Psoas muscle (tissue), 7 donors: ENCODE measurements at regions not wholly inside any gene's neighbourhood (a gene's known extent, or its start where the extent isn't known, plus 50 kb on each side); places are given as distances from the start of the nearest gene placed in this dataset.

Experiments used
- ATAC-seq, 4 donors: fragments of 200-7000 bp; cut with Tn5 transposase; one replicate each; pipeline ENCODE4 v1.9.1; 2020; ENCODE audit warnings: moderate library complexity in 3 of 4, mild to moderate bottlenecking in 2 of 4
- DNase-seq, 2 donors: peaks; one replicate each; pipeline ENCODE4 v3.0.0-alpha.2; 2020
- H3K27ac ChIP-seq: fragments of 200-600 bp; one replicate; pipeline ENCODE4 v1.8.0; 2022
- H3K27me3 ChIP-seq, 3 donors: fragments of 200-600 bp in 1 of 3; one replicate each; pipeline versions ENCODE4 v1.6.1 to v1.8.0; 2013 to 2022; ENCODE audit warnings: low read length in 2 of 3, mild to moderate bottlenecking in 2 of 3, moderate library complexity in 1 of 3; ENCODE audit not compliant: insufficient read depth in 3 of 3
- H3K36me3 ChIP-seq, 2 donors: fragments of 200-600 bp in 1 of 2; one replicate each; pipeline versions ENCODE4 v1.6.1 to v1.8.0; 2013 to 2022; ENCODE audit warnings: low read depth in 1 of 2, mild to moderate bottlenecking in 1 of 2, moderate library complexity in 1 of 2; ENCODE audit not compliant: insufficient read depth in 1 of 2
- H3K4me1 ChIP-seq: fragments of 200-600 bp; one replicate; pipeline ENCODE4 v1.8.0; 2022
- H3K4me3 ChIP-seq: fragments of 200-600 bp; one replicate; pipeline ENCODE4 v1.8.0; 2022; ENCODE audit warnings: mild to moderate bottlenecking
- H3K9me3 ChIP-seq: fragments of 200-600 bp; one replicate; pipeline ENCODE4 v1.8.0; 2022
- CTCF ChIP-seq: fragments of 200-600 bp; IDR thresholded peaks from one replicate; pipeline ENCODE4 v1.8.0; 2022; ENCODE audit warnings: antibody characterized with exemption
- WGBS, 3 donors: extraction: QIAGEN DNeasy Blood & Tissue Kit; methylation state at CpG; one replicate each; pipeline versions ENCODE4 v1.1.6 to v1.1.7; 2013; 5-methylcytosine and 5-hydroxymethylcytosine counted together
- intact Hi-C, 2 donors: fragments of 100-400 bp; cut with DNase I; formaldehyde crosslinking; loops; one replicate each; pipeline versions ENCODE4 v1.11.0 to v1.14.2; 2022
- donor health status: healthy with polysubstance abuse.
- donor health status: DM: no; HTN: no; CAD: no; lungs with moderate emphysema.
- donor health status: Bipolar disorder and iron deficiency.
- donor health status: healthy.
- donor health status: DM: yes; HTN: yes; CAD: no.
- donor health status: DM: no; HTN: no; CAD: no.
- donor health status: DM: yes; HTN: yes; CAD: no.

DNA sequence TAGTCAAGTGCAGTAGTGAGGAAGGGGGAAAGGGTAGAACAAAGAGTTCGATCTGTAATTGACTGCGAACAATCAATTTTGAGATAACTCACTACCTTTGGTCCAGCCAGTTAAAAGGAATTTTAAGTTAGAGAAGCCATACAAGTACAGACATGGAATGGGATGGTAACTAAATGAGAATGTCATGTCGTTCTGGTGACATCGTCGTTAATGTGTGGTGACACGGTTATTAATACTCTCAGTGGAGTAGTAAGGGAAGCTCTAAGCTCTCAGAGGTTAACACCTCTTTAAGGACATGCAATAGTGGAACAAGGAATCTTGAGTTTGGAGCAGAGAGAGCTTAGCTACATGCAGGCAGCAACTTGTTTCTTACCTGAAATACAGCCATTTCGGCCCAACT, 154.9 kb upstream of the KLF12 start:
- intact Hi-C loops = loop anchor here (5.0 to 10.0 kb wide), 5 partner anchors 94 to 524 kb away; no protein-coding TSS in a partner anchor
- no peaks in the 10 kb centered on the region for H3K27me3 ChIP-seq
- no peak for TF ChIP-seq CTCF
- peak overlapping the region; percentile 47 for H3K27ac ChIP-seq
- no peak overlapping the region for H3K4me3 ChIP-seq
- H3K9me3 ChIP-seq = no peaks in the 10 kb centered on the region
- WGBS, 3 donors = 40 to 56% (median 45%) methylated on average over 7 of the region's 7 CpGs
- peaks cover 13% of the 10 kb centered on the region for H3K4me1 ChIP-seq
- H3K36me3 ChIP-seq = no peaks in the 10 kb centered on the region
- peak in 3 of 4 donors; percentile 19 to 65 (median 46) for ATAC-seq
- DNase-seq = no peak

DNA sequence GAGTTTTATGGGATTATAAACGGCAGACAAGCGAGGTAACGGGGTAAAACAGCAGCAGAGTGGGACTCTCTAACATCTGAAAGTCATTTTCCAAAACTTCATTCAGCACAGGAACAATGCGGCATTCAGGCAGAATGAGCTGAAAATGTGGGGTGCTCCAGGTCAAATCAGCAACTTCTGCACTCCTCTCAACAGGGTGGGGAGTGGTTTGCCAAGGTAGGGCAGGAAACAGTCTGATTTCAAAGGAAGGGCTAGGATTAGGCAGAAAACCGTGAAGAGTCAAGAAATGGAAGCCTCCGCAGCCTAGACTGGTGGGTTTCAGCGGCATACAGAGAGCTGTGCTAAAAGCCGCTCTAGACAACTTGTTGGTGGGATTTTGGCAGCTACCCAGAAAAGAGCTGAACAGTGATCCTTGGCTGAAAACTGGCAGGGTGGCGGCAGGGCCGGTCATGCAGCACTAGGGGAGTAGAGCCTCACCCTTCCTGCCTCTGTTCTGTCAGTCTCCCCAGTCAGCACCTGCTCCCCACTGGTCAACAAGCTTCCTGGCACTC, 154.2 kb upstream of the KLF12 start:
- intact Hi-C loops = loop anchor here (5.0 to 10.0 kb wide), 5 partner anchors 94 to 524 kb away; no protein-coding TSS in a partner anchor
- peak; percentile 49 to 66 (median 61) for ATAC-seq
- peak in 1 of 2 donors; percentile 32 for DNase-seq
- Histone ChIP-seq H3K27me3 (no peaks in the 10 kb centered on the region), H3K9me3 (no peaks in the 10 kb centered on the region), H3K27ac (peak overlapping the region; percentile 33), H3K36me3 (no peaks in the 10 kb centered on the region), H3K4me1 (peaks cover 13% of the 10 kb centered on the region), H3K4me3 (peak overlapping the region; percentile 40)
- 23 to 30% (median 26%) methylated on average over 10 of the region's 10 CpGs for WGBS, 3 donors
- no peak for TF ChIP-seq CTCF

DNA sequence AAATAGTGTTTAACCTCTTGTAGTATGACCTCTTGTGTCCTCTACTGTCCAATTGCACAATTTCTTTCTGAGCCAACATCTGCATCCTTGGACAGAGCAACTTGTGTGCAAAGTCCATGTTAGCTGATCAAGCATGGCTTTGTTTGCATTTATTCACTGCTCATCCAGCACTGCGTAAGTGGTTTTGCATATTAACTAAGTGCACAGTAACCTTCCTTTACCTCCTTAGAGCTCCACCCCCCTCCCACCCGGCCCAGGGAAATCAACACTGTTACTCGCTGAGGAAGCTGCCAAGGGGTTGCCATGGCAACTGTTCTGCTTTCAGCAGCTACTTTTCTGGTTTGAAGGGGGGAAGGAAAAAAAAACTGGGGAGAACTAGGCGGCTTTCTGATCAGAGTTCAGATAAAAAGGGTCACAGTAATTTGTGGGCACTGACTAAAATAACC, 153.5 kb upstream of the KLF12 start:
- H3K27me3 ChIP-seq = no peaks in the 10 kb centered on the region
- no peak for TF ChIP-seq CTCF
- H3K9me3 ChIP-seq = no peaks in the 10 kb centered on the region
- peak overlapping the region; percentile 40 for H3K4me3 ChIP-seq
- DNase-seq = peak; percentile 71 to 77
- peak in 3 of 4 donors; percentile 21 to 35 (median 27) for ATAC-seq
- intact Hi-C loops = loop anchor here (2.0 to 10.0 kb wide), 8 partner anchors 93 to 523 kb away; partner anchors contain the start of gene KLF12 (in 1 of the 2)
- peaks cover 13% of the 10 kb centered on the region for H3K4me1 ChIP-seq
- no peaks in the 10 kb centered on the region for H3K36me3 ChIP-seq
- H3K27ac ChIP-seq = peak overlapping the region; percentile 33
- WGBS, 3 donors = 19 to 42% (median 27%) methylated on average over 4 of the region's 4 CpGs

GRCh38 chr13:74280795-74281490, 146.7 kb upstream of the KLF12 start:
- DNase-seq = no peak
- Histone ChIP-seq H3K27me3 (no peaks in the 10 kb centered on the region), H3K9me3 (no peaks in the 10 kb centered on the region), H3K27ac (no peak overlapping the region), H3K4me3 (no peak overlapping the region), H3K4me1 (no peaks in the 10 kb centered on the region), H3K36me3 (no peaks in the 10 kb centered on the region)
- 79 to 88% (median 88%) methylated on average over 1 of the region's 1 CpG for WGBS, 3 donors
- intact Hi-C loops = loop anchor here in 1 of 2 donors (10.0 kb wide), 3 partner anchors 86 to 516 kb away; no protein-coding TSS in a partner anchor
- TF ChIP-seq CTCF = no peak
- ATAC-seq = no peak
